ENCODE measurements at regions not wholly inside any gene's neighbourhood (a gene's known extent, or its start where the extent isn't known, plus 50 kb on each side); places are given as distances from the start of the nearest gene placed in this dataset.

- no peak for TF ChIP-seq CTCF (IDR thresholded peaks at IDR 0.05)
- no peak for TF ChIP-seq POLR2A (IDR thresholded peaks at IDR 0.05)
- no peak for TF ChIP-seq POLR2AphosphoS5 (IDR thresholded peaks at IDR 0.05)
- no peak for TF ChIP-seq EP300 (IDR thresholded peaks at IDR 0.05)
Measured at GRCh38 chr22:49460091-49460490, 367.6 kb downstream of the BRD1 start.
